K562 (cell line): ENCODE measurements at regions not wholly inside any gene's neighbourhood (a gene's known extent, or its start where the extent isn't known, plus 50 kb on each side); places are given as distances from the start of the nearest gene placed in this dataset.

Experiments
- ATF3 ChIP-seq, 2 experiments: fragments of 450-650 bp in 1 of 2; sonication (generic) in 1 of 2; formaldehyde crosslinking in 1 of 2; IDR thresholded peaks in 1 of 2; conservative IDR thresholded peaks in 1 of 2; 2 replicates each; pipeline versions ENCODE4 v1.6.1 to v1.8.1; 2016 to 2023; ENCODE audit warnings: mild to moderate bottlenecking in 2 of 2, moderate library complexity in 2 of 2, inconsistent platforms in 1 of 2, missing genetic modification reagents in 1 of 2
- CBX2 ChIP-seq: fragments of 200-600 bp; sonication (generic); IDR thresholded peaks from one replicate; pipeline ENCODE4 v1.6.1; 2012; ENCODE audit warnings: mild to moderate bottlenecking, low read length, inconsistent platforms; ENCODE audit not compliant: insufficient read depth, poor library complexity, severe bottlenecking
- MGA ChIP-seq: fragments of 450-650 bp; IDR thresholded peaks from 2 replicates; pipeline ENCODE4 v1.6.1; 2016; ENCODE audit warnings: mild to moderate bottlenecking, moderate library complexity
- MTA3 ChIP-seq: fragments of 450-650 bp; formaldehyde crosslinking; IDR thresholded peaks from 2 replicates; pipeline ENCODE4 v1.6.1; 2017; ENCODE audit warnings: mild to moderate bottlenecking, borderline replicate concordance
- SOX6 ChIP-seq: fragments of 450-650 bp; IDR thresholded peaks from 2 replicates; pipeline ENCODE4 v1.6.1; 2014; ENCODE audit warnings: mild to moderate bottlenecking
- UBTF ChIP-seq, 2 experiments: IDR thresholded peaks; 2 replicates each; pipeline ENCODE4 v1.6.1; 2012; ENCODE audit warnings: improper control_type of control experiment in 2 of 2, low read depth in 2 of 2, low read length in 2 of 2, borderline replicate concordance in 1 of 2
- ZNF778 ChIP-seq: fragments of 450-650 bp; formaldehyde crosslinking; IDR thresholded peaks from 2 replicates; pipeline ENCODE4 v1.4.0; 2020; ENCODE audit warnings: mild to moderate bottlenecking, moderate library complexity

- TF ChIP-seq MGA (no peak), ATF3 (IDR thresholded peaks at IDR 0.05) (no peak), ATF3 (CRISPR knock-in tag; conservative IDR thresholded peaks at IDR 0.05) (no peak), UBTF (IDR thresholded peaks at IDR 0.05; ENCODE audit: borderline replicate concordance in 1 of 2, low read depth in 2 of 2, low read length in 2 of 2) (no peak), CBX2 (no peak), MTA3 (no peak), SOX6 (no peak), ZNF778 (no peak)
These were observed 80.6 kb upstream of the LINGO1 start (continued) for GRCh38 chr15:77713281-77713680.
